ENCODE measurements at regions not wholly inside any gene's neighbourhood (a gene's known extent, or its start where the extent isn't known, plus 50 kb on each side); places are given as distances from the start of the nearest gene placed in this dataset.

- TF ChIP-seq CTCF (IDR thresholded peaks at IDR 0.05) (no peak), EP300 (IDR thresholded peaks at IDR 0.05) (no peak), POLR2A (IDR thresholded peaks at IDR 0.05) (no peak)
These were observed 72.1 kb downstream of the TTC32 start for GRCh38 chr2:19829672-19830071.
